Neuronal stem cell (in vitro differentiated cells): ENCODE measurements at regions not wholly inside any gene's neighbourhood (a gene's known extent, or its start where the extent isn't known, plus 50 kb on each side); places are given as distances from the start of the nearest gene placed in this dataset.

Experiments
- DNase-seq: peaks from one replicate; pipeline ENCODE4 v3.0.0-alpha.2; 2013; ENCODE audit warnings: low spot score
- H2AFZ ChIP-seq: one replicate; pipeline ENCODE4 v1.6.1; 2013; ENCODE audit warnings: mild to moderate bottlenecking, low read length, inconsistent platforms
- H2AK5ac ChIP-seq: 2 replicates; pipeline ENCODE4 v1.6.1; 2013; ENCODE audit warnings: low read depth, mild to moderate bottlenecking, inconsistent platforms, low read length, moderate library complexity, mixed read lengths
- H2BK120ac ChIP-seq: 2 replicates; pipeline ENCODE4 v1.6.1; 2013; ENCODE audit warnings: low read depth, mild to moderate bottlenecking, inconsistent platforms, low read length, moderate library complexity, mixed read lengths
- H2BK12ac ChIP-seq: one replicate; pipeline ENCODE4 v1.6.1; 2013; ENCODE audit warnings: low read length, inconsistent platforms
- H2BK15ac ChIP-seq: 2 replicates; pipeline ENCODE4 v1.6.1; 2013; ENCODE audit warnings: mild to moderate bottlenecking, low read length, inconsistent platforms, mixed read lengths
- H2BK5ac ChIP-seq: one replicate; pipeline ENCODE4 v1.6.1; 2013; ENCODE audit warnings: inconsistent platforms, mild to moderate bottlenecking, low read length, moderate library complexity
- H3K14ac ChIP-seq: one replicate; pipeline ENCODE4 v1.6.1; 2013; ENCODE audit warnings: low read length, inconsistent platforms
- H3K18ac ChIP-seq: 2 replicates; pipeline ENCODE4 v1.6.1; 2013; ENCODE audit warnings: low read length, inconsistent platforms
- H3K23ac ChIP-seq: 2 replicates; pipeline ENCODE4 v1.6.1; 2013; ENCODE audit warnings: low read depth, mild to moderate bottlenecking, mixed read lengths, low read length, inconsistent platforms; ENCODE audit not compliant: poor library complexity
- H3K27ac ChIP-seq: replicated peaks from 3 replicates; pipeline ENCODE4 v1.5.1; 2013; ENCODE audit warnings: low read length, inconsistent platforms
- H3K27me3 ChIP-seq, 3 experiments: 2 replicates each; pipeline ENCODE4 v1.6.1; 2013; ENCODE audit warnings: low read length in 3 of 3, mild to moderate bottlenecking in 2 of 3, inconsistent platforms in 1 of 3, low read depth in 1 of 3, mixed read lengths in 1 of 3, moderate library complexity in 1 of 3; ENCODE audit not compliant: control insufficient read depth in 3 of 3, insufficient read depth in 3 of 3
- H3K36me3 ChIP-seq, 2 donors: replicated peaks in 1 of 2; 2 replicates each; pipeline ENCODE4 v1.6.1; 2013; ENCODE audit warnings: low read length in 2 of 2; ENCODE audit not compliant: control insufficient read depth in 2 of 2, insufficient read depth in 2 of 2
- H3K4ac ChIP-seq: 2 replicates; pipeline ENCODE4 v1.6.1; 2013; ENCODE audit warnings: inconsistent platforms, mild to moderate bottlenecking, low read length, moderate library complexity
- H3K4me1 ChIP-seq, 2 donors: 1 replicate in 1 of 2; 2 replicates in 1 of 2; pipeline ENCODE4 v1.6.1; 2013; ENCODE audit warnings: low read length in 2 of 2, low read depth in 1 of 2; ENCODE audit not compliant: control insufficient read depth in 2 of 2, insufficient read depth in 1 of 2
- H3K4me2 ChIP-seq: one replicate; pipeline ENCODE4 v1.6.1; 2013; ENCODE audit warnings: mild to moderate bottlenecking, low read length, inconsistent platforms; ENCODE audit not compliant: insufficient read depth, poor library complexity, severe bottlenecking
- H3K4me3 ChIP-seq, 2 donors: 2 replicates each; pipeline ENCODE4 v1.5.1; 2013; ENCODE audit warnings: low read length in 2 of 2, mild to moderate bottlenecking in 2 of 2, inconsistent platforms in 1 of 2, moderate library complexity in 1 of 2
- H3K79me1 ChIP-seq: one replicate; pipeline ENCODE4 v1.6.1; 2013; ENCODE audit warnings: low read depth, mild to moderate bottlenecking, inconsistent platforms, low read length, moderate library complexity
- H3K9ac ChIP-seq: one replicate; pipeline ENCODE4 v1.6.1; 2013; ENCODE audit warnings: mild to moderate bottlenecking, low read depth, low read length, inconsistent platforms; ENCODE audit not compliant: poor library complexity
- H3K9me3 ChIP-seq, 2 donors: replicated peaks in 1 of 2; 2 replicates each; pipeline versions ENCODE3 to v1.6.1; 2013; ENCODE audit warnings: low read length in 2 of 2, mild to moderate bottlenecking in 2 of 2, inconsistent platforms in 1 of 2, low read depth in 1 of 2, mixed read lengths in 1 of 2, moderate library complexity in 1 of 2; ENCODE audit not compliant: control insufficient read depth in 2 of 2, insufficient read depth in 1 of 2
- H4K8ac ChIP-seq: one replicate; pipeline ENCODE4 v1.6.1; 2013; ENCODE audit warnings: low read depth, mild to moderate bottlenecking, inconsistent platforms, low read length, moderate library complexity
- H4K91ac ChIP-seq: one replicate; pipeline ENCODE4 v1.6.1; 2013; ENCODE audit warnings: low read length, low read depth, mild to moderate bottlenecking, inconsistent platforms; ENCODE audit not compliant: poor library complexity
- WGBS, 2 donors: extraction: QIAGEN DNeasy Blood & Tissue Kit; methylation state at CpG; one replicate each; pipeline ENCODE4 v1.1.7; 2013; ENCODE audit warnings: missing lambda C conversion rate in 2 of 2, mixed read lengths in 1 of 2; ENCODE audit not compliant: insufficient read length in 2 of 2, insufficient replicate concordance in 1 of 2; ENCODE audit errors: extremely low coverage in 2 of 2; 5-methylcytosine and 5-hydroxymethylcytosine counted together

- Histone ChIP-seq H3K36me3 (no peaks in the 10 kb centered on the region), H3K4ac (no peak overlapping the region), H3K27ac (no peak overlapping the region), H3K27me3 (no peaks in the 10 kb centered on the region), H2BK15ac (no peak overlapping the region), H2AK5ac (no peak overlapping the region), H4K8ac (no peak overlapping the region), H3K9ac (no peak overlapping the region), H4K91ac (no peak overlapping the region), H3K4me2 (no peak overlapping the region), H2AFZ (no peak overlapping the region), H3K23ac (no peak overlapping the region), H2BK12ac (no peak overlapping the region), H2BK5ac (no peak overlapping the region), H3K18ac (peak overlapping the region; percentile 45), H3K4me1 (peaks cover 1 to 12% of the 10 kb centered on the region in 2 donors), H3K4me3 (no peak overlapping the region), H3K14ac (no peak overlapping the region), H3K79me1 (no peaks in the 10 kb centered on the region), H2BK120ac (no peak overlapping the region), H3K9me3 (peaks cover 0 to 4% of the 10 kb centered on the region in 2 donors)
- no CpG with 5 or more reads among the region's 4 CpGs for WGBS, 2 donors
- DNase-seq, result no peak
These were observed 78.0 kb downstream of the RGS13 start for GRCh38 chr1:192713921-192714320.

- Histone ChIP-seq H2BK12ac (no peak overlapping the region), H3K9me3 (peaks cover 0 to 4% of the 10 kb centered on the region in 2 donors), H3K18ac (no peak overlapping the region), H3K27me3 (peaks cover 0 to 4% (median 0%) of the 10 kb centered on the region in 3 experiments), H3K4me2 (no peak overlapping the region), H3K4ac (no peak overlapping the region), H3K79me1 (no peaks in the 10 kb centered on the region), H3K9ac (no peak overlapping the region), H3K27ac (no peak overlapping the region), H3K4me3 (no peak overlapping the region), H2AFZ (no peak overlapping the region), H3K14ac (no peak overlapping the region), H2AK5ac (no peak overlapping the region), H2BK120ac (no peak overlapping the region), H4K91ac (no peak overlapping the region), H2BK5ac (no peak overlapping the region), H3K23ac (no peak overlapping the region), H2BK15ac (no peak overlapping the region), H3K4me1 (no peaks in the 10 kb centered on the region), H3K36me3 (no peaks in the 10 kb centered on the region), H4K8ac (no peak overlapping the region)
- no CpG with 5 or more reads among the region's 4 CpGs for WGBS, 2 donors
- DNase-seq, result no peak
These were observed 84.2 kb upstream of the RGS2 start for GRCh38 chr1:192724670-192725069.

GRCh38 chr1:192726820-192727504 lies 81.9 kb upstream of the RGS2 start:
- no peak overlapping the region for H2BK120ac ChIP-seq
- no peak overlapping the region for H3K4me3 ChIP-seq
- no peak overlapping the region for H3K9ac ChIP-seq
- H3K4me2 ChIP-seq, result no peak overlapping the region
- no peak overlapping the region for H3K14ac ChIP-seq
- no CpG with 5 or more reads among the region's 6 CpGs for WGBS, 2 donors
- no peaks in the 10 kb centered on the region for H3K79me1 ChIP-seq
- H2BK15ac ChIP-seq, result no peak overlapping the region
- H3K4ac ChIP-seq, result no peak overlapping the region
- H3K27ac ChIP-seq, result no peak overlapping the region
- no peaks in the 10 kb centered on the region for H3K9me3 ChIP-seq
- H3K36me3 ChIP-seq, result no peaks in the 10 kb centered on the region
- no peak overlapping the region for H2AK5ac ChIP-seq
- H4K91ac ChIP-seq, result no peak overlapping the region
- no peak overlapping the region for H4K8ac ChIP-seq
- H3K23ac ChIP-seq, result no peak overlapping the region
- no peak overlapping the region for H2BK5ac ChIP-seq
- H2BK12ac ChIP-seq, result no peak overlapping the region
- H3K27me3 ChIP-seq, result peaks cover 0 to 4% (median 0%) of the 10 kb centered on the region in 3 experiments
- no peak overlapping the region for H2AFZ ChIP-seq
- H3K4me1 ChIP-seq, result no peaks in the 10 kb centered on the region
- no peak overlapping the region for H3K18ac ChIP-seq
- DNase-seq, result no peak

- Histone ChIP-seq H2AK5ac (no peak overlapping the region), H3K9ac (no peak overlapping the region), H3K27ac (no peak overlapping the region), H3K27me3 (peaks cover 0 to 4% (median 0%) of the 10 kb centered on the region in 3 experiments), H3K4ac (no peak overlapping the region), H2BK5ac (no peak overlapping the region), H3K36me3 (no peaks in the 10 kb centered on the region), H2BK120ac (no peak overlapping the region), H2BK15ac (no peak overlapping the region), H3K4me3 (no peak overlapping the region), H3K79me1 (no peaks in the 10 kb centered on the region), H3K23ac (no peak overlapping the region), H3K9me3 (no peaks in the 10 kb centered on the region), H4K91ac (no peak overlapping the region), H4K8ac (no peak overlapping the region), H3K4me1 (no peaks in the 10 kb centered on the region), H2AFZ (no peak overlapping the region), H3K4me2 (no peak overlapping the region), H3K14ac (no peak overlapping the region), H3K18ac (no peak overlapping the region), H2BK12ac (no peak overlapping the region)
- DNase-seq, result no peak
These were observed 79.3 kb upstream of the RGS2 start for GRCh38 chr1:192729500-192729899.
